Endothelial cell of umbilical vein (primary cell): ENCODE measurements at regions not wholly inside any gene's neighbourhood (a gene's known extent, or its start where the extent isn't known, plus 50 kb on each side); places are given as distances from the start of the nearest gene placed in this dataset.

Experiments used
- BruUV-seq: library from RNA; stranded (reverse); fragments of 400-500 nt; replicated peaks from 2 replicates; lab custom pipeline; 2021; lab: Mats Ljungman, UMichigan
- CTCF ChIA-PET: fragments of 300-600, 350-600 bp; sonication (Branson Sonifier 250); formaldehyde crosslinking; loops from one replicate; lab custom pipeline; 2021; ENCODE audit warnings: antibody characterized with exemption, inconsistent platforms; lab: Charles Lee
- POLR2A ChIA-PET: fragments of 300-600, 350-600 bp; sonication (Branson Sonifier 250); formaldehyde crosslinking; loops from one replicate; lab custom pipeline; 2021; ENCODE audit warnings: antibody characterized with exemption, inconsistent platforms; lab: Charles Lee
- DNase-seq: peaks from one replicate; pipeline ENCODE4 v3.0.0-alpha.2; 2011; ENCODE audit warnings: low read depth, low spot score
- FAIRE-seq: peaks from 2 replicates; lab custom pipeline; 2011; peaks lifted over from hg19 to GRCh38; lab: Jason Lieb, UNC
- H2AFZ ChIP-seq: 2 replicates; pipeline ENCODE4 v1.6.0; 2012; ENCODE audit warnings: low read depth, low read length, control low read depth, inconsistent platforms
- H3K27ac ChIP-seq: 2 replicates; pipeline ENCODE4 v1.5.1; 2011; ENCODE audit warnings: low read depth, mild to moderate bottlenecking, control low read depth, low read length, moderate library complexity; ENCODE audit not compliant: insufficient read depth
- H3K27me3 ChIP-seq, 2 experiments: 2 replicates each; pipeline versions ENCODE4 v1.6.0 to v1.6.1; 2011; ENCODE audit warnings: low read length in 2 of 2, mixed read lengths in 1 of 2; ENCODE audit not compliant: control insufficient read depth in 2 of 2, insufficient read depth in 2 of 2
- H3K36me3 ChIP-seq, 2 experiments: 2 replicates in 1 of 2; 3 replicates in 1 of 2; pipeline ENCODE4 v1.5.1; 2011; ENCODE audit warnings: low read length in 2 of 2, mild to moderate bottlenecking in 1 of 2, moderate library complexity in 1 of 2; ENCODE audit not compliant: control insufficient read depth in 2 of 2, insufficient read depth in 2 of 2; ENCODE audit errors: extremely low read depth in 1 of 2
- H3K4me1 ChIP-seq: 3 replicates; pipeline ENCODE4 v1.5.1; 2011; ENCODE audit warnings: mild to moderate bottlenecking, low read length; ENCODE audit not compliant: control insufficient read depth, insufficient read depth; ENCODE audit errors: extremely low read depth
- H3K4me2 ChIP-seq: 2 replicates; pipeline ENCODE4 v1.6.1; 2011; ENCODE audit warnings: low read length, control low read depth, mixed read lengths; ENCODE audit not compliant: insufficient read depth
- H3K4me3 ChIP-seq, 3 experiments: fragments of 200-600 bp in 1 of 3; sonication (generic), shearing (Covaris generic) in 1 of 3; replicated peaks in 1 of 3; 2 replicates each; pipeline ENCODE4 v1.5.1; 2011 to 2016; ENCODE audit warnings: control low read depth in 3 of 3, low read length in 3 of 3, mild to moderate bottlenecking in 2 of 3, inconsistent platforms in 1 of 3, low read depth in 1 of 3, moderate library complexity in 1 of 3; ENCODE audit not compliant: insufficient read depth in 1 of 3
- H3K79me2 ChIP-seq: 2 replicates; pipeline ENCODE4 v1.6.0; 2012; ENCODE audit warnings: low read length, inconsistent platforms; ENCODE audit not compliant: control insufficient read depth, insufficient read depth
- H3K9ac ChIP-seq: replicated peaks from 2 replicates; pipeline ENCODE3; 2011; ENCODE audit warnings: low read length, control low read depth; ENCODE audit not compliant: insufficient read depth; ENCODE audit errors: extremely low read depth
- H3K9me1 ChIP-seq: replicated peaks from 3 replicates; pipeline ENCODE4 v1.6.0; 2011; ENCODE audit warnings: mild to moderate bottlenecking, low read length; ENCODE audit not compliant: control insufficient read depth, insufficient read depth; ENCODE audit errors: extremely low read depth
- H3K9me3 ChIP-seq: replicated peaks from 2 replicates; pipeline ENCODE4 v1.5.1; 2012; ENCODE audit warnings: low read length, inconsistent platforms; ENCODE audit not compliant: control insufficient read depth, insufficient read depth
- H4K20me1 ChIP-seq: replicated peaks from 2 replicates; pipeline ENCODE3; 2011; ENCODE audit warnings: mild to moderate bottlenecking, low read length; ENCODE audit not compliant: control insufficient read depth, insufficient read depth; ENCODE audit errors: extremely low read depth
- FOS ChIP-seq: IDR thresholded peaks from 2 replicates; pipeline ENCODE4 v1.6.1; 2011; ENCODE audit warnings: mild to moderate bottlenecking, low read length, moderate library complexity, borderline replicate concordance; ENCODE audit not compliant: insufficient read depth
- MYC ChIP-seq: IDR thresholded peaks from one replicate; pipeline ENCODE4 v1.6.1; 2011; ENCODE audit warnings: mild to moderate bottlenecking, low read depth, low read length
- POLR2A ChIP-seq: IDR thresholded peaks from 2 replicates; pipeline ENCODE4 v1.6.1; 2012; ENCODE audit warnings: low read depth, mild to moderate bottlenecking, control low read depth, low read length
- POLR2AphosphoS5 ChIP-seq: IDR thresholded peaks from 2 replicates; pipeline ENCODE4 v1.6.1; 2012; ENCODE audit warnings: low read depth, mild to moderate bottlenecking, control low read depth, low read length, moderate library complexity; ENCODE audit not compliant: insufficient read depth
- dilution Hi-C: fragments of 300-500 bp; cut with MboI; formaldehyde crosslinking; loops from one replicate; pipeline ENCODE4 v1.15.0; 2019; ENCODE audit warnings: low sequenced_read_pairs; ENCODE audit not compliant: extremely low pct_ligation_motif_present
- intact Hi-C: fragments of 100-400 bp; cut with micrococcal nuclease; formaldehyde crosslinking; loops from one replicate; pipeline ENCODE4 v1.10.0; 2022
- TF ChIP-seq, protein P1 (sequence below): IDR thresholded peaks from 2 replicates; pipeline ENCODE4 v1.6.1; 2011; ENCODE audit not compliant: insufficient read depth, insufficient read length

DNA sequence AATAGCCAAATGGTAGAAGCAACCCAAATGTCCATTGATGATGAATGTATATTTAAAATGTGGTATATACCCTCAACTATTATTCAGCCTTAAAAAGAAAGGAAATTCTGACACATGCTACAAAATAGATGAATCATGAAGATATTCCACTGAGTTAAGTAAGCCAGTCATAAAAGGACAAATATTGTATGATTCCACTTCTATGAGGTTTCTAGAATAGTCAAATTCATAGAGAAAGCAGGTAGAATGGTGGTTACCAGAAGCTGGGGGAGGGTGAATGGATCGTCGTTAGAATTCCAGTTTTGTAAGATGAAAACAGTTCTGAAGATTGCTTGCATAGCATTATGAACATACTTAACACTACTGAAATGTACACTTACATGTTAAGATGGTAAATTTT lies 214.3 kb upstream of the MYLIP start:
- Histone ChIP-seq H3K4me1 (no peaks in the 10 kb centered on the region), H3K79me2 (no peaks in the 10 kb centered on the region), H3K4me2 (no peak overlapping the region), H3K9me1 (no peaks in the 10 kb centered on the region), H3K27me3 (no peaks in the 10 kb centered on the region), H3K27ac (no peak overlapping the region), H3K9ac (no peak overlapping the region), H4K20me1 (no peaks in the 10 kb centered on the region), H2AFZ (no peak overlapping the region), H3K36me3 (no peaks in the 10 kb centered on the region), H3K9me3 (no peaks in the 10 kb centered on the region), H3K4me3 (no peak overlapping the region)
- POLR2A ChIA-PET = no interaction called here
- intact Hi-C loops (no loop called here), dilution Hi-C loops (no loop called here)
- peak; percentile 17 for TF ChIP-seq FOS
- no peak for TF ChIP-seq POLR2A
- CTCF ChIA-PET = no interaction called here
- FAIRE-seq = no peak
- DNase-seq = no peak
- no TSS peak for BruUV-seq

DNA sequence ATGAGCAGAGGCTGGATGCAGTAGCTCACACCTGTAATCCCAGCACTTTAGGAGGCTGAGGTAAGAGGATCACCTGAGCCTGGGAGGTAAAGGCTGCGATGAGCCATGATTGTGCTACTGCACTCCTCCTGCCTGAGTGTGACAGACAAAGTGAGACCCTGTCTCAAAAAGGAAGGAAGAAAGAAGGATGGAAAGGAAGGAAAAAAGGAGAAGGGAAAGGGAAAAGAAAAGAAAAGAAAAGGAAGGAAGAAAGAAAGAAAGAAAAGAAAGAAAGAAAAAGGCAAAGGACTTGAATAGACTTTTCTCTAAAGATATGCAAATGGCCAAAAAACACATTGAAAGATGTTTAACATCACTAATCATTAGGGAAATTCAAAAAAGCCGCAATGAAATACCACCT lies 215.3 kb upstream of the MYLIP start:
- dilution Hi-C loops (no loop called here), intact Hi-C loops (no loop called here)
- H3K9ac ChIP-seq = no peak overlapping the region
- no peak for FAIRE-seq
- TF ChIP-seq MYC = no peak
- TF ChIP-seq POLR2AphosphoS5 = no peak
- TF ChIP-seq, protein P1, sequence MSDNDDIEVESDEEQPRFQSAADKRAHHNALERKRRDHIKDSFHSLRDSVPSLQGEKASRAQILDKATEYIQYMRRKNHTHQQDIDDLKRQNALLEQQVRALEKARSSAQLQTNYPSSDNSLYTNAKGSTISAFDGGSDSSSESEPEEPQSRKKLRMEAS = no peak
- TF ChIP-seq POLR2A = no peak
- H3K9me1 ChIP-seq = no peaks in the 10 kb centered on the region
- no peaks in the 10 kb centered on the region for H3K9me3 ChIP-seq
- POLR2A ChIA-PET = no interaction called here
- H3K79me2 ChIP-seq = no peaks in the 10 kb centered on the region
- no peak overlapping the region for H3K4me3 ChIP-seq
- H3K27me3 ChIP-seq = no peaks in the 10 kb centered on the region
- H3K27ac ChIP-seq = no peak overlapping the region
- H3K4me2 ChIP-seq = no peak overlapping the region
- no peak overlapping the region for H2AFZ ChIP-seq
- no peaks in the 10 kb centered on the region for H3K4me1 ChIP-seq
- no peaks in the 10 kb centered on the region for H4K20me1 ChIP-seq
- H3K36me3 ChIP-seq = no peaks in the 10 kb centered on the region
- CTCF ChIA-PET = no interaction called here
- no peak for DNase-seq
- BruUV-seq = no TSS peak
